Stimulated activated effector memory CD8-positive, alpha-beta T cell treated with anti-CD3 and anti-CD28 coated beads, Interleukin-12 subunit alpha, Interleukin-12 subunit beta, amount 100 ng/mL, for 72 hours (primary cell): ENCODE measurements at regions not wholly inside any gene's neighbourhood (a gene's known extent, or its start where the extent isn't known, plus 50 kb on each side); places are given as distances from the start of the nearest gene placed in this dataset.

Experiments used
- ATAC-seq: fragments of 150-1000 bp; cut with Tn5 transposase; 2 replicates; pipeline ENCODE4 v1.10.0; 2021
- DNase-seq, 2 donors: peaks; one replicate each; pipeline ENCODE4 v3.0.0; 2021 to 2022; ENCODE audit warnings: low spot score in 2 of 2
- H3K27ac Mint-ChIP-seq: one replicate; pipeline ENCODE4 v1.8.0; 2022; ENCODE audit warnings: mild to moderate bottlenecking, mixed read lengths
- H3K36me3 Mint-ChIP-seq: one replicate; pipeline ENCODE4 v1.8.0; 2022; ENCODE audit warnings: mild to moderate bottlenecking, mixed read lengths
- H3K4me1 Mint-ChIP-seq: one replicate; pipeline ENCODE4 v1.8.0; 2022; ENCODE audit warnings: mixed read lengths
- H3K4me3 Mint-ChIP-seq: one replicate; pipeline ENCODE4 v1.8.0; 2022; ENCODE audit warnings: mild to moderate bottlenecking, mixed read lengths
- H3K9me3 Mint-ChIP-seq: one replicate; pipeline ENCODE4 v1.8.0; 2022; ENCODE audit warnings: mixed read lengths

- ATAC-seq (peak; percentile 54), DNase-seq (no peak)
- no peak overlapping the region for H3K27ac Mint-ChIP-seq
- H3K4me3 Mint-ChIP-seq, result no peak overlapping the region
- no peaks in the 10 kb centered on the region for H3K4me1 Mint-ChIP-seq
- no peaks in the 10 kb centered on the region for H3K9me3 Mint-ChIP-seq
- H3K36me3 Mint-ChIP-seq, result no peaks in the 10 kb centered on the region
These were observed 235.6 kb upstream of the CSNK1A1L start for GRCh38 chr13:37340901-37341670.

- Mint-ChIP-seq H3K4me1 (no peaks in the 10 kb centered on the region), H3K27ac (no peak overlapping the region), H3K36me3 (no peaks in the 10 kb centered on the region), H3K4me3 (no peak overlapping the region), H3K9me3 (no peaks in the 10 kb centered on the region)
- no peak for ATAC-seq
- no peak for DNase-seq
These were observed 233.9 kb upstream of the CSNK1A1L start for GRCh38 chr13:37339386-37339735.

- Mint-ChIP-seq H3K36me3 (no peaks in the 10 kb centered on the region), H3K4me1 (no peaks in the 10 kb centered on the region), H3K27ac (no peak overlapping the region), H3K9me3 (no peaks in the 10 kb centered on the region), H3K4me3 (no peak overlapping the region)
- DNase-seq (no peak), ATAC-seq (no peak)
These were observed 233.4 kb upstream of the CSNK1A1L start for GRCh38 chr13:37338726-37339385.

GRCh38 chr13:37326334-37326733 lies 220.9 kb upstream of the CSNK1A1L start:
- ATAC-seq (no peak), DNase-seq (no peak)
- no peaks in the 10 kb centered on the region for H3K36me3 Mint-ChIP-seq
- peaks cover 19% of the 10 kb centered on the region for H3K9me3 Mint-ChIP-seq
- no peaks in the 10 kb centered on the region for H3K4me1 Mint-ChIP-seq
- H3K4me3 Mint-ChIP-seq, result no peak overlapping the region
- H3K27ac Mint-ChIP-seq, result no peak overlapping the region

GRCh38 chr13:37319031-37319443 lies 213.6 kb upstream of the CSNK1A1L start:
- Mint-ChIP-seq H3K4me3 (no peak overlapping the region), H3K36me3 (no peaks in the 10 kb centered on the region), H3K9me3 (peaks cover 21% of the 10 kb centered on the region), H3K27ac (no peak overlapping the region), H3K4me1 (no peaks in the 10 kb centered on the region)
- ATAC-seq, result no peak
- no peak for DNase-seq

- H3K4me1 Mint-ChIP-seq, result no peaks in the 10 kb centered on the region
- H3K4me3 Mint-ChIP-seq, result no peak overlapping the region
- DNase-seq (no peak), ATAC-seq (no peak)
- peaks cover 19% of the 10 kb centered on the region for H3K9me3 Mint-ChIP-seq
- H3K27ac Mint-ChIP-seq, result no peak overlapping the region
- H3K36me3 Mint-ChIP-seq, result no peaks in the 10 kb centered on the region
These were observed 211.5 kb upstream of the CSNK1A1L start for GRCh38 chr13:37316935-37317334.

GRCh38 chr13:37313372-37313771 lies 207.9 kb upstream of the CSNK1A1L start:
- Mint-ChIP-seq H3K4me3 (no peak overlapping the region), H3K4me1 (no peaks in the 10 kb centered on the region), H3K36me3 (no peaks in the 10 kb centered on the region), H3K27ac (no peak overlapping the region), H3K9me3 (peaks cover 4% of the 10 kb centered on the region)
- ATAC-seq, result no peak
- DNase-seq, result no peak

- H3K27ac Mint-ChIP-seq, result no peak overlapping the region
- H3K36me3 Mint-ChIP-seq, result no peaks in the 10 kb centered on the region
- ATAC-seq, result no peak
- no peaks in the 10 kb centered on the region for H3K4me1 Mint-ChIP-seq
- peaks cover 3% of the 10 kb centered on the region for H3K9me3 Mint-ChIP-seq
- H3K4me3 Mint-ChIP-seq, result no peak overlapping the region
- DNase-seq, result no peak
These were observed 201.5 kb upstream of the CSNK1A1L start for GRCh38 chr13:37306778-37307544.

GRCh38 chr13:37303606-37304005 lies 198.1 kb upstream of the CSNK1A1L start:
- DNase-seq (no peak), ATAC-seq (no peak)
- Mint-ChIP-seq H3K27ac (no peak overlapping the region), H3K9me3 (peaks cover 3% of the 10 kb centered on the region), H3K36me3 (no peaks in the 10 kb centered on the region), H3K4me3 (no peak overlapping the region), H3K4me1 (no peaks in the 10 kb centered on the region)

GRCh38 chr13:37302686-37303085 lies 197.2 kb upstream of the CSNK1A1L start:
- no peak overlapping the region for H3K27ac Mint-ChIP-seq
- H3K4me1 Mint-ChIP-seq, result no peaks in the 10 kb centered on the region
- H3K9me3 Mint-ChIP-seq, result peaks cover under 1% of the 10 kb centered on the region
- no peak overlapping the region for H3K4me3 Mint-ChIP-seq
- ATAC-seq, result no peak
- no peaks in the 10 kb centered on the region for H3K36me3 Mint-ChIP-seq
- no peak for DNase-seq

- Mint-ChIP-seq H3K4me1 (no peaks in the 10 kb centered on the region), H3K9me3 (no peaks in the 10 kb centered on the region), H3K4me3 (no peak overlapping the region)
These were observed 190.1 kb upstream of the CSNK1A1L start for GRCh38 chr13:37295573-37295972.

GRCh38 chr13:37295071-37295470 lies 189.6 kb upstream of the CSNK1A1L start:
- Mint-ChIP-seq H3K4me1 (no peaks in the 10 kb centered on the region), H3K9me3 (no peaks in the 10 kb centered on the region), H3K27ac (no peak overlapping the region), H3K4me3 (no peak overlapping the region), H3K36me3 (no peaks in the 10 kb centered on the region)
- no peak for DNase-seq
- no peak for ATAC-seq

More at GRCh38 chr13:37295573-37295972, 190.1 kb upstream of the CSNK1A1L start:
- ATAC-seq (no peak), DNase-seq (no peak)
- Mint-ChIP-seq H3K27ac (no peak overlapping the region), H3K36me3 (no peaks in the 10 kb centered on the region)

- Mint-ChIP-seq H3K36me3 (no peaks in the 10 kb centered on the region), H3K27ac (no peak overlapping the region), H3K9me3 (no peaks in the 10 kb centered on the region), H3K4me3 (no peak overlapping the region), H3K4me1 (no peaks in the 10 kb centered on the region)
- ATAC-seq (no peak), DNase-seq (no peak)
These were observed 189.0 kb upstream of the CSNK1A1L start for GRCh38 chr13:37294472-37294871.

GRCh38 chr13:37293295-37293694 lies 187.8 kb upstream of the CSNK1A1L start:
- H3K36me3 Mint-ChIP-seq, result no peaks in the 10 kb centered on the region
- DNase-seq, result no peak
- no peak for ATAC-seq
- no peak overlapping the region for H3K4me3 Mint-ChIP-seq
- no peaks in the 10 kb centered on the region for H3K4me1 Mint-ChIP-seq
- H3K9me3 Mint-ChIP-seq, result peaks cover 2% of the 10 kb centered on the region
- H3K27ac Mint-ChIP-seq, result no peak overlapping the region

GRCh38 chr13:37290716-37291505 lies 185.4 kb upstream of the CSNK1A1L start:
- no peak for ATAC-seq
- Mint-ChIP-seq H3K36me3 (no peaks in the 10 kb centered on the region), H3K4me1 (no peaks in the 10 kb centered on the region), H3K9me3 (peaks cover 2% of the 10 kb centered on the region), H3K27ac (no peak overlapping the region), H3K4me3 (no peak overlapping the region)
- DNase-seq, result no peak
